SK-N-SH (cell line): ENCODE measurements at regions not wholly inside any gene's neighbourhood (a gene's known extent, or its start where the extent isn't known, plus 50 kb on each side); places are given as distances from the start of the nearest gene placed in this dataset.

Experiments used
- CTCF ChIP-seq: fragments of 200-600 bp; sonication (generic); IDR thresholded peaks from 2 replicates; pipeline ENCODE4 v1.6.1; 2017; ENCODE audit warnings: antibody characterized with exemption, mild to moderate bottlenecking, moderate library complexity
- EZH2phosphoT487 ChIP-seq: fragments of 200-600 bp; sonication (generic); IDR thresholded peaks from 2 replicates; pipeline ENCODE4 v1.6.1; 2017; ENCODE audit warnings: low read depth, mixed run types, mild to moderate bottlenecking, antibody characterized with exemption, moderate library complexity, borderline replicate concordance
- NFIC ChIP-seq: IDR thresholded peaks from 2 replicates; pipeline ENCODE4 v1.4.0; 2012; ENCODE audit warnings: borderline replicate concordance
- USF1 ChIP-seq: IDR thresholded peaks from 2 replicates; pipeline ENCODE4 v1.4.0; 2012; ENCODE audit warnings: low read depth, borderline replicate concordance

GRCh38 chr4:163251204-163251603 is 81.2 kb downstream of the NPY1R start:
- TF ChIP-seq CTCF (peak; percentile 25; the same call in 1 of the 2 replicates), NFIC (no peak), USF1 (no peak), EZH2phosphoT487 (no peak)
